ENCODE measurements at regions not wholly inside any gene's neighbourhood (a gene's known extent, or its start where the extent isn't known, plus 50 kb on each side); places are given as distances from the start of the nearest gene placed in this dataset.

GRCh38 chr2:217218269-217219163 is 358.7 kb upstream of the TNP1 start:
- DNase-seq = no peak

GRCh38 chr2:217216982-217217381 is 357.1 kb upstream of the TNP1 start:
- DNase-seq = no peak

DNA sequence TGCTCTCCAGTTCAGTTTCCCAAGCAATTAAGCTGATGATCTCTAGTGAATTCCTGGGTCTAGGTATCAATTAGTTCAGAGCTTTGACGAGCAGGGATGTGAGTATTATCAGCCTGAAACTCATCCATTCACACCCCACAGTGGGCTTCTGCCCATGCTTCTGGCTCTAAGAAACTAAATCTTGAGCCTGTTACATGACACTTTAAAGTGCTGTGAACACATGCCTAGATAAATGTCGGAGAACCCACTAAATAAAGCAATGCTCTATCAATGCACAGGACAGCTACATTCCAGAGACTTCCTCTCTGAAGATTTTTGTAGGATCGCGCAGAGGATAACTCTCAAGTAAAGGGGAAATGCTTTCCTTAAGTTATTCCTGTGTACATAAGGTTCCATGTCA is 356.5 kb upstream of the TNP1 start:
- DNase-seq = no peak

DNA sequence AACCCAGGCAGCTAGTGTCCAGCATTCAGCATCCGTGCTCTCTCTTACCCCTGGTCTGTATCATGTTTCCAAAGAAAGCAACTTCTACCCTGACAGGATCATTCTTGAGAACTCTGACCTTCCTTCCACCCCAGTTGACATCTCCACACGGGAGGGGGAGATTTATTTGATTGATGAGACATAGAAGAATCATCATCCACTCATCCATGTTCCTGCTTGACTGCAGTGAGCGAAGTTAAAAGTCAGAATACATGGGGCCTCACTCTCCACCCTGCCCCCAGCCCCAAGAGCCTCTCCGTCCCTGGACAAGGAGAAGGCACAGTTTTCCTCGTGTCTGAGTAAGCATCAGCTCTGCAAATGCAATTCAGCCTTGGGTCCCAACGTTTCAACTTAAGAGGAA is 356.0 kb upstream of the TNP1 start:
- no peak for DNase-seq

DNA sequence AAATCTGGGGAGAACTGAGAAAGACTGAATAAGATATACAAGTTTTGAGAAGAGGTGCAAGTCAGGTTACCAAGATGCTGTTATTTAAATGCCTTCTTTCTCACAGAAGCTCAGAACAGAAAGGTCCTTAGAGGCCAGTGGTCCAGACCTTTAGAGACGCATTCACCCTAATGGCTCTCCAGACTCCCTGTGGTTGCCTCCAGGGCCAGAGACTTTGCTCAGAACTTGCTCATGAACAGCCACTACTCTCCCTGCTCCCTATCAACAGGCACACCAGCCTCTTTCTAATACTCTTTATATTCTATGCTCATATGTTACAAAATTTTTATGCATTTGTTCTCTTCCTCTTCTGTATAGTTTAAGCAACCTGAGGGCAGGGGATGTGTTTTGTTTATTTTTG is 349.0 kb upstream of the TNP1 start:
- DNase-seq = no peak

GRCh38 chr2:217207699-217208010 is 347.8 kb upstream of the TNP1 start:
- no peak for DNase-seq

DNA sequence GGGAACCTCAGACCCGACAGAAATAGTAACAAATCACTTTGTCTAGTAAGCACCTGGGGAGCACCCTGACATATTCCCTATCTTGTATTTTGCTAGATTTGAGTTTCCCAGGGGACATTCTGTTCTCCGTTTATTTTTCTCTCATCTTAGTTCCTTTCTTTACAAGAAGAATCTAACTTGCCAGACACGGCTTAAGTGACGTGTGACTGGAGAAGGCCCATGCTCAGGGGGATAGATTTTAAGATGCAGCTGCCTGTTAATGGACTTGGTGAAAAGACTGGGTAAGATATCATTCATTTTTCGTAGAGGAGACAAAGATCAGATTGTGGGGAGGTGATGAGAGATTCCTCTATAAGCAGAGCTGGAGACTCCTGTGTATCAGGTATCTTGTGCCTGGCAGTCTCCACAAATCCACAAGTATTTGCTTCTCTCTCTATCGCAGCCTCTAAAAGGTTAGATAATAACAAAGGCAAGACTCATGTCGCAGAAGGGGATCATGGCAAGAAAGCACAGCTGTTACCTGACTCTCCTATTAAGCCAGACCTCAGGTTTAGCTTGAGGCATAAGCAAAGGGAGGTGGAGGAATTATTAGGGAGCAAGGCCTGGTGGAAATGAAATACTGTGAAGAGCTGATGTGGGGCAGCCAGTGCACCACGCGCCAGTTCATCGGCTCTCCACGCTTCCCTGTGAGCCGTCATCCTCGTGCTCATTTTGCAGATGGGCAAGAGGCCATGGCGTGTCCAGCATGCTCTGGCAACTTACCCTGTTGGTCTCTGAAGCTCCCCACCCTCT is 347.2 kb upstream of the TNP1 start:
- no peak for DNase-seq

- DNase-seq = no peak
These were observed 346.3 kb upstream of the TNP1 start for GRCh38 chr2:217206016-217206725.

DNA sequence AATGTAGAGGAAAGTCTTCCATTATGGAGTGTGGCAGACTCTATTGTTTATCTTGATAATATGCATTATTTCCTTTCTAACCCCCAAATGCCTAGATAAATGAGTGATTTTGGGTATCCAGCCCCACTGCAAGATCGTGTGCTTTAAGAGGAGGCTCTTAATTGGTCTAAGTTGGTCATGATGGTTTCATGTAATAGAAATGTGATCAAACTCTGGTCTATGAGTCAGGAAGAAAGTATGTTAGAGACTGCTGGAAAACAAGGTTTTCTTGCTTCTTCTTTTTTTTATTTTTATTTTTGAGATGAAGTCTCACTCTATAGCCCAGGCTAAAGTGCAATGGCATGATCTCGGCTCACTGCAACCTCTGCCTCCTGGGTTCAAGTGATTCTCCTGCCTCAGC is 344.5 kb upstream of the TNP1 start:
- DNase-seq = no peak

- DNase-seq = no peak
These were observed 343.2 kb upstream of the TNP1 start for GRCh38 chr2:217203086-217203485.

DNA sequence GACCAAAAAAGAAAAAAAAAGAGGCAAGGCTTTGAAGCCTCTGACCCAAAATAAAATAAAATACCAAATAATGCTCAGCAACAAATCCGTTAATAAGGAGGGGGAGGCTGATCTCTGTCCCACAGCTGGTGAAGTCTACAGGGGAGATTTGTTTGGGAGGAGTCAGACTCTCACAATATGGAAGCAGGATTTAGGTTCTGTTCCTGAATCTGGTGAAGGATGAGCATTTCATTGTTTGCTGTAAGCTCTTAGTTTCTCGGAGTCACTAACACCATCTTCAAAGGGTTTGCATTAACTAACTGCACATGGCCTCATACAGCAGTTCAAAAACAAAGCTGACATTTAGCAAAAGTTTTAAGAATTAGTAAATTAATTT is 339.4 kb upstream of the TNP1 start:
- DNase-seq = no peak

GRCh38 chr2:217195658-217196446 is 336.0 kb upstream of the TNP1 start:
- no peak for DNase-seq

- no peak for DNase-seq
These were observed 335.2 kb upstream of the TNP1 start for GRCh38 chr2:217195016-217195415.

GRCh38 chr2:217193431-217194340 is 333.8 kb upstream of the TNP1 start:
- no peak for DNase-seq

GRCh38 chr2:217192366-217192765 is 332.5 kb upstream of the TNP1 start:
- no peak for DNase-seq

DNA sequence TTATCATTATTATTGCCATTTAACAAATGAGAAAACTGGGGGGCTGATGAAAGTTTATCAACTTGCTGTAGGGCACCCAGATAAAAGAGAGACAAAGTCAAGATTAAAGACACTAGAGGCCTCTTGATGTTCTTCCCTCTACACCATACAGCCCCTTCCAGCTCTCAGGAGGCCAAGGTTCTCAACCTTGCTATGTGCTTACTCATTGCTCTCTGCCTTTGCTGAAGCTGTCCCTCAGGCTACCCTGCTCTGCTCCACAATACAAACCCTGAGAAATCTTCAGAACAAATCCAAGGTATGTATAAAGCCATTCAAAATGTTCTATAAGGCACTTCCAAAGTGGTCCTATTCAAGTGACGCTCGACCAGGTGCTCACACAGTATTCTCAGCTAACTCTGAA is 329.9 kb upstream of the TNP1 start:
- DNase-seq = no peak

DNA sequence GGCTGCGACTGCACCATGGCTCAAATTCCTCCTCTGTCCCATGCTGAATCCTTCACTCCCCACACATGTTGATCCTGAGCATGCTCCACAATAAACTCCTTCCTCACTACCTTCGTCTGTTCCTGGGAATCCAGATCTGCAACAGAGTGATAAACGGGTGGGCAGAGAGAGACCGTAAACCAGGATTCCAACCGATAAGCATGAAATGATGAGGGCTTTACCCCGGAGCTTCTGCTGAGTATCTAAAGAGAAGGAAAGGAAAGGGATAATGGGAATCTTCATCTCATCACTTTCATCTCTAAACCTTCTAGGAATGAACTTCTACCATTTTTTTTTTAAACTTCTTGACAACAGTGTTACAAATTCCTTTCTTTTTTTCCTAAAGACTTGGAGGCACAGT is 329.3 kb upstream of the TNP1 start:
- no peak for DNase-seq

DNA sequence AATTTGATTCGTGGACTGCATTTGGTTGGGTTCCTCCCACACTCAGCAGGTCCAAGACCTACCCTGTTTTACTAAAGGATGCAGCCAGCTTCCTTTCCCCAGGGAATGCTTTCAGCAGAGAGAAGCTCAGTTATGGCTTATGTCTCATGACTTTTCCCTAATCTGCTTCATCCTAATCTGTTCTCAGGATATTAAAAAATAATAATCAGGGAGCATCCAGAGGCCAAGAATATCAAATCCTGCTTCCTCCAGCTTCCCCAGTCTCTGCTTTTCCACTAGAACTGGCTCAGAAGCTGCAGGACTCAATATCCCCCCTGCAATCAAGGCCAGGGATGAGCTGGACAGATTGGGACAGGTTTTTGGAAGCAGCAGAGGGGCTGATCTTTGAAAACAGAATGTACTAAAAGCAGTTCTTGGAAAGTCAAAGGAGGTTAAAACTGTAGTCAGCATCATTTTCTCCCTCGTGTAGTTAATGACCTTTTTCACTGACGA is 326.9 kb upstream of the TNP1 start:
- DNase-seq = no peak

DNA sequence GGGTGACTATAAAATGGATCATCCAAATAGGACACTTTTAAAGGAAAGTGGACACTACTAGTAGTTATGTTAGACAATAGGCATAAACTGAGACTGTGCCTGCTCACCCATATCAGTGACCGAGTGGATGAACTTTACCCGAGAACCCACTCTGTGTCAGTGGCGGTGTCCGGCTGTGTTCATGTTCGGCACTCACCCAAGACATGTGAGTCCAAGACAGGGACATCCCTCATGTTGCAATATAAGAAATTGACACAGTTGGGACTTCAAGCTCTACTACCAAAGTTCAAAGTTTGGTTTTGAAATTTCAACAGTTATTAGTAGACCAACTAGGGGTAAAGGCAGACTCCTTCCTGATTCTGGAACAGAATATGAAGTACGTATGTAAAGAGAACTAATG is 326.3 kb upstream of the TNP1 start:
- no peak for DNase-seq

- no peak for DNase-seq
These were observed 325.6 kb upstream of the TNP1 start for GRCh38 chr2:217185265-217185995.

DNA sequence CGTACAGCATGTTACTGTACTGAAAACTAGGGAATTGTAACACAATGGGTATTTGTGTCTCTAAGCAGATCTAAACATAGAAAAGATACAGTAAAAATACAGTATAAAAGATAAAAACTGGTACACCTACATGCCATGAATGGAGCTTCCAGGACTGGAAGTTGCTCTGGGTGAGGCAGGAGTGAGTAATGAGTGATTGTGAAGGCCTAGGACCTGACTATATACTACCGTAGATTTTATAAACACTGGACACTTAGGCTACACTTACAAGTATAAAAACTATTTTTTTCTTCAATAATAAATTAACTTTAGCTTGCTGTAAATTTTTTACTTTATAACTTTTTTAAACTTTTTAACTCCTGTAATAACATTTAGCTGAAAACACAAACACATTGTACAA is 324.4 kb upstream of the TNP1 start:
- DNase-seq = no peak
